Brain microvascular endothelial cell (primary cell): ENCODE measurements at regions not wholly inside any gene's neighbourhood (a gene's known extent, or its start where the extent isn't known, plus 50 kb on each side); places are given as distances from the start of the nearest gene placed in this dataset.
"Not testable (repeated sequence)": the region's sequence is repeated elsewhere in the genome, so short reads cannot be mapped to it uniquely, and the experiment has no call there.

Source experiments
- DNase-seq: peaks from one replicate; pipeline ENCODE4 v3.0.0-alpha.2; 2020
- H3K27ac ChIP-seq: fragments of 250-450 bp; sonication (Bioruptor Pico); 2 replicates; pipeline ENCODE4 v1.5.1; 2020; ENCODE audit warnings: mild to moderate bottlenecking, moderate library complexity
- H3K27me3 ChIP-seq: fragments of 250-450 bp; sonication (Bioruptor Pico); replicated peaks from 2 replicates; pipeline ENCODE4 v1.5.1; 2020; ENCODE audit warnings: mild to moderate bottlenecking
- H3K36me3 ChIP-seq: fragments of 250-450 bp; sonication (Bioruptor Pico); replicated peaks from 2 replicates; pipeline ENCODE4 v1.5.1; 2020; ENCODE audit warnings: mild to moderate bottlenecking
- H3K4me3 ChIP-seq: 2 replicates; pipeline ENCODE4 v1.5.1; 2011; ENCODE audit warnings: low read depth, mild to moderate bottlenecking, control low read depth, low read length, moderate library complexity
- in situ Hi-C: cut with HindIII; loops from 2 replicates; pipeline ENCODE4 v1.10.0; 2017; ENCODE audit warnings: low sequenced_read_pairs, low pct_ligation_motif_present
- TF ChIP-seq, protein P1 (sequence below): IDR thresholded peaks from 2 replicates; pipeline ENCODE4 v1.5.1; 2011; ENCODE audit warnings: low read depth, mild to moderate bottlenecking, moderate library complexity, low read length, control low read depth, inconsistent platforms; ENCODE audit errors: missing control alignments

DNA sequence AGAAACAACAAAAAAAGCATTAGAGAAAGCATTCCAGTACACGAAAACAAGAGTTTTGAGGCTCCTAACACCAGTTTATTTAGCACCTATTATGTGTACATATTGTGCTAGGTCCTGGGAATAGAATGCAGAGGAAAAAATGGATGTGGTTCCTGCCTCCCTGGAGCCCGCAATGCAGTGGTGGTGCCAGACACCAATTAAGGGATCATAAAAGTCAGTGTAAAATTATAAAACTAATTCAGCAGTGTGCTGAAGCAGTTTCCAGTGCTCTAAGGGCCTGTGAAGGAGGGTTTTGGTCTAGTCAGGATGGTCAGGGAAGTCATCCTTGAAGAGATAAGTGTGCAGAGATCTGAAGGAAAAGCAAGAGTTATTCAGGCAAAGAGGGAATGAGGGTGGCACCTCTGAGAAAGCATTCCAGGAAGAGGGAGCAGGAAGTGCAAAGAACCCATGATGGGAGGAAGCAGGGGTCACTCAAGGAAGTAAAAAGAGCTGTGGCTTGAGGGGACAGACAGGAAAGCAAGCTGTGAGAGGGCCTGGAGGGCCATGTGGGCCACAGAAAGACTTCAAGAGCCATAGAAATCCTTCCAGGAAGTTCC, 65.2 kb upstream of the IFNLR1 start:
- in situ Hi-C loops = no loop called here
- Histone ChIP-seq H3K36me3 (no peaks in the 10 kb centered on the region), H3K27ac (no peak overlapping the region), H3K4me3 (no peak overlapping the region), H3K27me3 (peaks cover 5% of the 10 kb centered on the region)
- TF ChIP-seq, protein P1, sequence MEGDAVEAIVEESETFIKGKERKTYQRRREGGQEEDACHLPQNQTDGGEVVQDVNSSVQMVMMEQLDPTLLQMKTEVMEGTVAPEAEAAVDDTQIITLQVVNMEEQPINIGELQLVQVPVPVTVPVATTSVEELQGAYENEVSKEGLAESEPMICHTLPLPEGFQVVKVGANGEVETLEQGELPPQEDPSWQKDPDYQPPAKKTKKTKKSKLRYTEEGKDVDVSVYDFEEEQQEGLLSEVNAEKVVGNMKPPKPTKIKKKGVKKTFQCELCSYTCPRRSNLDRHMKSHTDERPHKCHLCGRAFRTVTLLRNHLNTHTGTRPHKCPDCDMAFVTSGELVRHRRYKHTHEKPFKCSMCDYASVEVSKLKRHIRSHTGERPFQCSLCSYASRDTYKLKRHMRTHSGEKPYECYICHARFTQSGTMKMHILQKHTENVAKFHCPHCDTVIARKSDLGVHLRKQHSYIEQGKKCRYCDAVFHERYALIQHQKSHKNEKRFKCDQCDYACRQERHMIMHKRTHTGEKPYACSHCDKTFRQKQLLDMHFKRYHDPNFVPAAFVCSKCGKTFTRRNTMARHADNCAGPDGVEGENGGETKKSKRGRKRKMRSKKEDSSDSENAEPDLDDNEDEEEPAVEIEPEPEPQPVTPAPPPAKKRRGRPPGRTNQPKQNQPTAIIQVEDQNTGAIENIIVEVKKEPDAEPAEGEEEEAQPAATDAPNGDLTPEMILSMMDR = no peak
- DNase-seq = no peak

DNA sequence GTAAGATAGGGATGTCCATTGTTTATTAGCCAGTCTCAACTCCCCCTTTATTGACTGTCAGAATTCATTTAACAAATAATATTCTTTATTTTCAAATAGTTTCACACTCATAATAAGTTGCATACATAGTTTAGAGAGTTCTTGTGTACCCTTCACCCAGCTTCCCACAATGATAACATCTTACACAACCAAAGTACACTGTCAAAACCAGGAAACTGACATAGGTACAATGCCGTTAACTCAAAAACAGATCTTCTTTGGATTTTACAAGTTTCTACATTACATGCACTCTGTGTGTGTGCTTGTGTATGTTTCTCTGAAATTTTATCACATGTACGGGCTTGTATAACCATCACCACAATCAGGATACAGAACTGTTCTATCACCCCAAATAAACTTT, 64.4 kb upstream of the IFNLR1 start:
- TF ChIP-seq, protein P1 = no peak
- no peak overlapping the region for H3K27ac ChIP-seq
- H3K4me3 ChIP-seq = no peak overlapping the region
- H3K27me3 ChIP-seq = peaks cover 4% of the 10 kb centered on the region
- in situ Hi-C loops = no loop called here
- DNase-seq = no peak
- no peaks in the 10 kb centered on the region for H3K36me3 ChIP-seq

DNA sequence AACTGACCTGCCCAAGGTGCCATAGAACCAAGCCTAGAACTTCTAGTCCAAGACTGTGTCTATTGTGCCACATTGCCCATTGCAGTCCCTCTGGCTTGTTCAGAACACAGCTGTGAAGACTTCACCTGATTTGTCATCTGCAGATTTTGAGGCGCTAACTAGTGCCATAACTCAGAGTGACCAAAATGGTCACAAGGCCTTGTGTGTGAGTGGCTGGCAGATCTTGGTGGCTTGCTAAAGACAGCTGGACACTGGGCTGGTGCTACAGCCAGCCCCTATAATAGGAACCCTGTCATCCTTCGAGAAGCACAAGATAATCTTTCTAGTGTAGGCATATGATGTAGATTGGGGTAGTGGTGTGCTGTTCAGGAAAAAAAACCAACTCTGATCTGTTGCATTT, 63.7 kb upstream of the IFNLR1 start:
- TF ChIP-seq, protein P1 = no peak
- Histone ChIP-seq H3K27me3 (no peaks in the 10 kb centered on the region), H3K27ac (no peak overlapping the region), H3K36me3 (no peaks in the 10 kb centered on the region), H3K4me3 (no peak overlapping the region)
- DNase-seq = no peak
- in situ Hi-C loops = no loop called here

DNA sequence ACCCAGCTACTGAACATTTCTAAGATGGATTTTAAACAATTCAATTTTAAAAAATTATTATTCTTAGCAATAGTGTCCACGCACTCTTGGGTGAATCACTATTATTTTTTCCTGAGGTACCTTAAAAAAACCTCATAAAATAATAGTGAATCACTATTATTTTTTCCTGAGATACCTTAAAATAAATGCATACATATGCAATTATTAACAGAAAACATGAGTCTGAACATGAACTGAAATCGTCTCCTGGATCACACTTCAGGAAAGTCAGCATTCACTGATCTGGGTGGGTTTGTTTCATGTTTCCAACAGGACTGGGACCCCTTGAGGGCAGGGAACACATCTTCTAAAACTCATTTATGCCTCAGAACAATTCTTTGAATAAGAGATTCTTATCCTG, 63.1 kb upstream of the IFNLR1 start:
- H3K4me3 ChIP-seq = no peak overlapping the region
- TF ChIP-seq, protein P1 = no peak
- in situ Hi-C loops = no loop called here

DNA sequence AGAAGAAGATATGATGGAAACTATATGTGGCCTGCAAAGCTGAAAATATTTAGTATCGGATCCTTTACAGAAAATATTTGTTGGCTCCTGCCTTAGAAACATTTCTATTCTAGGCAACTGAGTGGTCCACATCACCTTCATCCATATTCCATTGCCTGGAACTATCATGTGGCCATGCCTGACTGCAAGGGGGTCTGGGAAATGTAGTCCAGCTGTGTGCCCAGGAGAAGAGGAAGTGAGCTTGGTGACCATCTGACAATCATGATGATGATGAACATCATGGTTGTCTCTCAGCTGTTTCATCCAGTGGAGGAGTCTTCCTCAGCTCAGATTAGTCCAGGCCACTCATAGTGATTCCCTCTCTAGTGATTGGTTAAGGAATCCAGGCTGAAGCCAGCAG, 61.8 kb upstream of the IFNLR1 start:
- Histone ChIP-seq H3K4me3 (no peak overlapping the region), H3K27ac (no peak overlapping the region), H3K36me3 (no peaks in the 10 kb centered on the region), H3K27me3 (no peaks in the 10 kb centered on the region)
- in situ Hi-C loops = no loop called here
- no peak for DNase-seq
- TF ChIP-seq, protein P1 = no peak

More for the DNA sequence above, 63.1 kb upstream of the IFNLR1 start:
- Histone ChIP-seq H3K36me3 (no peaks in the 10 kb centered on the region), H3K27ac (no peak overlapping the region), H3K27me3 (no peaks in the 10 kb centered on the region)
- no peak for DNase-seq

DNA sequence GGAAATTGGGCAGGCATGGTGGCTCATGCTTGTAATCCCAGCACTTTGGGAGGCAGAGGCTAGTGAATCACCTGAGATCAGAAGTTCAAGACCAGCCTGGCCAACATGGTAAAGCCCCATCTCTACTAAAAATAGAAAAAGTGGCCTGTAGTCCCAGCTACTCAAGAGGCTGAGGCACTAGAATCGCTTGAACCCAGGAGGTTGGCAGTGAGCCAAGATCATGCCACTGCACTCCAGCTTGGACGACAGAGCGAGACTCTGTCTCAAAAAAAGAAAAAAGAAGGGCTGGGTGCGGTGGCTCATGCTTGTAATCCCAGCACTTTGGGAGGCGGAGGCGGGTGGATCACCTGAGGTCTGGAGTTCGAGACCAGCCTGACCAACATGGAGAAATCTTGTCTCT, 60.2 kb upstream of the IFNLR1 start:
- H3K36me3 ChIP-seq, H3K27me3 ChIP-seq, H3K4me3 ChIP-seq, H3K27ac ChIP-seq, DNase-seq, in situ Hi-C loops: not testable (repeated sequence)
